HG02642 (cell line): ENCODE measurements at regions not wholly inside any gene's neighbourhood (a gene's known extent, or its start where the extent isn't known, plus 50 kb on each side); places are given as distances from the start of the nearest gene placed in this dataset.
"Not testable (repeated sequence)": the region's sequence is repeated elsewhere in the genome, so short reads cannot be mapped to it uniquely, and the experiment has no call there.

ENCODE experiments used
- ATAC-seq: cut with Tn5 transposase; IDR thresholded peaks from one replicate; pipeline ENCODE4 v1.9.1; 2021; ENCODE audit warnings: mild to moderate bottlenecking; ENCODE audit not compliant: unreplicated experiment, poor library complexity

- no peak for ATAC-seq
Measured at GRCh38 chr4:72805284-72805683, 236.3 kb upstream of the ADAMTS3 start.

- ATAC-seq: no peak
Measured at GRCh38 chr4:72797486-72797885, 228.5 kb upstream of the ADAMTS3 start.

DNA sequence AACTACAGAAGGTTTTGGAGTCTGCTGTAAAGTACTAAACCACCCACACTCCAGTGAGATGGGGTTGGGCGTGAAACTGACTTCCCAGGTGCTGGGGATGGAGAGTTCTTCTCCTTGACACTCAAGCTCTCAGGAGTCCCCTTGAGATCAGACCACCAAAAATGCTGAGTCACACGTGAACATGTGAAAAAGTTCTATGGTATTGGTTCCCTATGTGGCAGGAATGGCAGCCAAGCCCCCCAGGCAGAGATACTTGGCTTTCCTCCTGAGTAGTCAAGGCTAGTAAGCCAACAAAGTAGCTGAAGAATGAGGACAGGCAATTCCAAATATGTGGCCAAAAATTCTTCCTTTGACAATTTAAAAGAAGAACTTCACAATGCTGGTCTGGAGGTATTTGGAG lies 222.0 kb upstream of the ADAMTS3 start:
- ATAC-seq: no peak

DNA sequence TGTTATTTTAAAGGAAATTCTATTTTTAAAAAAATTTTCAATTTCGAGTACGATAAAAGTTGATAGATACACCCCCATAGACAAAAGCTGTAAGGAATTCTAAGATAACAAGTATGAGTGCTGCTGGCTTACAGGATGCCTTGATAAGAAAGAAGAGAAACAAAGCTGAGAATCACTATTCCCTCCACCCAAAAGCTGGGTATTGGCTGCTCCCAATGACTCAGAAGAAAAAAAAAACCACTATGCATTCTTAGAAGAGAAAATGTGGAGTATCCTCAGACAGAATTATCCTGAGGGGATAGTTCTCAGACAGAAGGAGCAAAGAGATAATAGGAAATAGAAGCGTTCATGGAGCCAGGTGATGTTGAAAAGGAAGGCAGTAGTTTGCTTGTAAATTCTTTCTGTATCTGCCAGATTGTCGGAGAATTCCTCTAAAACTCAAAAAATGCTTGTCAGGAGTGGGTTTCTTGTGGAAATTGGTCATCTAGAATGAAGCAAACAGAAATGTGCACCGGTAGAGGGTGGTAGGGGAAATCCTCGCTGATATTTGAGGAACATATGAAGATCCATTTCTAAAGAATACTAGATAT lies 217.5 kb upstream of the ADAMTS3 start:
- ATAC-seq: no peak

DNA sequence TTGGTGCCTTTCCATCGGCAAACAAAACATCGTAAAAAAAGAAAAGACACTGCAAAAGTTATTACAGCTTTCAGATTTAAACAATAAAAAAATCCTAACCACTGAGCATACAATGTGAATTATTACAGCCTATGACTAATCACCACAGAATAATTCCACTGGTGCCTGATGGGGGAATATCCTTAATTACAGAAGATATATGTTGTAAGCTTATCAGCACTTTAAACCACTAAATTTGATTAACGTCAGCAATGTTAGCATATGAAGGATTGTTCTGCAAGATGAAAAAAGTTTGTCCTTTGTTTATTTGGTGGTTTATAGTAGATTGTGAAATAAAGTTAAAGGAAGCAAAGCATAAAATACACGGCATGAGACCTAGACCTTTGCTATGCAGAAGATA lies 210.2 kb upstream of the ADAMTS3 start:
- ATAC-seq: no peak

- ATAC-seq: no peak
Measured at GRCh38 chr4:72777436-72777835, 208.4 kb upstream of the ADAMTS3 start.

DNA sequence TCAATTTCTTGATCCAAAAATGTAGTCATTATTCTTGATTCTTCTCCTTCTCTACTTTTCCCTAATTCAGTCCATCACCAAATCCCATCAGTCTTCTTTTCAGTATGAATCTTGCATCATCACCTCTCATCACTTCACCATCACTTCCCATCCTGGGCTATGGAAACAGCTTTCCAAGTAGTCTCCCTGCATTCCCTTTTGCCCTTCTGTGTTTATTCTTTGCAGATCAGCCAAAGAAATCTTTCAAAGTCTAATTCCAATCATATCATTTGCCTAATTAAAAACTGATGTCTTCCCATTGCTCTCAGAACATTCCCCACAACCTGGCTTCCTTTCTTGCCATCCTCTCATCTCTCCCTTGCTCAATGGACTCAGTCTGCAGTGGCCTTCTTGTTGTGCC lies 201.7 kb upstream of the ADAMTS3 start:
- ATAC-seq: no peak

DNA sequence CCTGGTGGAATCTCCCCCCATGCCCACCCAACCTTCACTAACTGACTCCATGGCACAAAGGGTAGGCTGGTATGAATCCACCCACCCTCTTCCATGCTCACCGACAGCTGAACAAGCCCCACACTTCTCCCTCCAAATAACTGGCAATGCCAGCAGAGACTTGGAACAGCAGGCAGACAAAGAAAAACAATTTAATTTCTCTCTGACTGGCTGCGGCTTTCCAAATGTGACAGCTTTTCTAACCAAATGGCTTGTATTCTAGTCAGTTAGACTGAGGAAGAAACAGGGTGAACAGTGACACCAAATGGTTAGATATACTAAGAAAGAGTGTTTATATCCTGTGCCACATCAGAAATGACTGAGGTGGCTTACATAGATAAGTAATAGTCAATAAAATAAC lies 199.3 kb upstream of the ADAMTS3 start:
- no peak for ATAC-seq

DNA sequence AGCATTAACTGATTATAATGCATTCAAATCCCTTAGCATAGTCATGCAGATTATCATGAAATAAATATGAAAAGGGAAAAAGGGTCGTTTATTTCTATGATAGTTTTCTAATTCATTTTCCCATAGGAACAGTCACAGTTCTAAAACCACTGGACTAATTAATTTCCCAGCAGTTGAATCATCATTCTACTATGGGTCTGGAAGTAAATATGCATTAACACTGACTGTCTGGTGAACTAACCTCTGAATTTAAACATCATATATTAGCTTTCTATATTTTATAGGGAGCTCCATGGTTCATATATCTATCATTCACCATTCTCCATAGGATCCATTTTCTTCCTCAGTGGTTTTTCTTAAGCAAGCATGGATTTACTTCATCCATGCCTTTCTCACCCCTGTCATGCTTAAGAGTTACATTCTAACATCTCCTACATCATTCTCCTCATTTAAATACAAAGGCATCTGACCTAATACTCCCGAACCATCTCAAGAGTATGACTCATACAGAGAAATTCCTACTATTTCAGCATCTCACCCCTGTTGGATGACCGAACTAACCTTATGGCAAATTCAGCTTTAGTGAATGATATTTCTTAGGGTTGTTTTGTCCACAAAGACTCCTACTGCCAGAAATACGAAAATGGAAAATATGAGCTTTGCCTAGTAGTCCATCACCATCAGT lies 198.7 kb upstream of the ADAMTS3 start:
- no peak for ATAC-seq

GRCh38 chr4:72765788-72766187 lies 196.8 kb upstream of the ADAMTS3 start:
- ATAC-seq: not testable (repeated sequence)

GRCh38 chr4:72761368-72762038 lies 192.5 kb upstream of the ADAMTS3 start:
- no peak for ATAC-seq

DNA sequence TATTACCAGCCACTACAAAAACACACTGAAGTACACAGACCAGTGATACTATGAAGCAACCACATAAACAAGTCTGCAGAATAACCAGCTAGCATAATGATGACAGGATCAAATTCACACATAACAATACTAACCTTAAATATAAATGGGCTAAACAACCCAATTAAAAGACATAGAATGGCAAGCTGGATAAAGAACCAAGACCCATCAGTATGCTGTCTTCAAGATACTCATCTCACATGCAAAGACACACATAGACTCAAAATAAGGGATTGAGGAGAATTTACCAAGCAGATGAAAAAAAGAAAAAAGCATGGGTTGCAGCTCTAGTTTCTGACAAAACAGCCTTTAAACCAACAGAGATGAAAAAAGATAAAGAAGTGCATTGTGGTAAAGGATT lies 184.4 kb upstream of the ADAMTS3 start:
- not testable (repeated sequence) for ATAC-seq

- no peak for ATAC-seq
Measured at GRCh38 chr4:72744103-72744725, 175.2 kb upstream of the ADAMTS3 start.

DNA sequence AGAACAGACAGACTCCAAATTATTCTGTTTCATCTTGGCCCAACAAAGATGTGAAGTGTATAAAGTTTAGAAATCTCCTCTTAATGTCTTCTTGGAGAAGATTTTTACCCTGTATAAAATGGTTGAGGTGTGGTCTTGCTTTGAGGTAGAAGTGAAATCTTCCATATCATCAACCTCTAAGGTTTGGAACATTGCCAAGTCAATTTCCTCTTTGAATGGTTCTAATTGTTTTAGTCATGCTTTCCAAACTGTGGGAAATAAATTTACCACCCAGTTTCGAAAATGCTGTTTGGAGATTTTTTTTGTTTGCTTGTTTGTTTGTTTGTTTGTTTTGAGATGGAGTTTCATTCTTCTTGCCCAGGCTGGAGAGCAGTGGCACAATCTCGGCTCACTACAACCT lies 174.1 kb upstream of the ADAMTS3 start:
- ATAC-seq: no peak

DNA sequence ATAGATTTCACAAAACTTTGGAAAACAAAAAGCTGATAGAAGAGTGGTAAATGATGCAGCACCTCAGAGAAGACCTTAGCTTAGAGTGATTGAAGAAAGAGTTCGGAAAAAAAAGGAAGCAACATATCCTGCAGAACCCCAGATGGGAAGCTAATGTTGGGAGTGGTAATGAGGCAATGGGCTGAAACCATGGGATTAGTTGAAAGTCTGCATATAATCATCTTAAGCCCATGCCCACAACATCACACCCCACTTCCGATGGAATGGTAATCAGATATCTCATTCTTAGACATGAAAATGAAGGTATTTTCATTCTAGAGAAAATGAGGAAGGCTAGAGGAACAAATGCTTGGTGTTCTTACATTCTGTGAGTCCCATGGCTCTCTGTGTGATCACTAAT lies 146.3 kb upstream of the ADAMTS3 start:
- no peak for ATAC-seq

- ATAC-seq: no peak
Measured at GRCh38 chr4:72714482-72715279, 145.7 kb upstream of the ADAMTS3 start.

DNA sequence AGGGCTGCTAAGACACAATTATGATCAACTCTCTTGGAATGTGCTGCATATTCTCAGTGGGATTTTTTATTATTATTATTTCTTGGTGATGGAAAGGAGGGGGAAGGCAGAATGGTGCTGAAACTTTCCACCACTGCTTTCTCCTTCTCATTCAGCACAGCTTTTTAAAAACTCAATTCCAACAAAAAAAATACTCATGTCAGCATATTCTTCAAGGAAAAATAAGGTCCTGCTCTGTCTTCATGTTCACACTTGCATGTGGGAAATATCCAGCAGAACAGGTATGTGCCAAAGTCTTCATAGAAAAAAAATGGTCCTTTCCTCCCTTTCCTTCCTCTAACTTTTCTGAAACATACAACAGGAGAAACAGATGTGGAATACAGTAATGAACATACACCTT lies 144.0 kb upstream of the ADAMTS3 start:
- ATAC-seq: no peak

DNA sequence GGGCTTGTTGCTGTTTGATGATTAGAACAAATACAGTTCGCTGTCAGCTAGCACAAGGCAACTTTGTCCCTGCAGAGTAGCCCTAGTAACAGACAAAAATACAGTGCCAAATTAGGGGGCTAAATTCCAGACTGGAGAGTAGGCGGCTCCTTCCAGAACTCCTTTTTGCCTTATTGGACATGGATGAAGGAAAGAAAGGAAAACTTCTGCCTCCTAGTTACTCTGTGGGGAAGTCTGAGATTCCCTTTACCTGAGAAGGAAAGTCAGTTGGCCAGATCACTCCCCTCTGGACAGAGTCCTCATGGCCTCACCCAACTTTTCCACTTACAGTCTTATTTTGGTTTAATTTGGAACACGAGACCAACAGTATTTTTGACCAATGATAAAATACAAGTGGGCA lies 140.5 kb upstream of the ADAMTS3 start:
- no peak for ATAC-seq

- no peak for ATAC-seq
Measured at GRCh38 chr4:72706684-72707083, 137.7 kb upstream of the ADAMTS3 start.

DNA sequence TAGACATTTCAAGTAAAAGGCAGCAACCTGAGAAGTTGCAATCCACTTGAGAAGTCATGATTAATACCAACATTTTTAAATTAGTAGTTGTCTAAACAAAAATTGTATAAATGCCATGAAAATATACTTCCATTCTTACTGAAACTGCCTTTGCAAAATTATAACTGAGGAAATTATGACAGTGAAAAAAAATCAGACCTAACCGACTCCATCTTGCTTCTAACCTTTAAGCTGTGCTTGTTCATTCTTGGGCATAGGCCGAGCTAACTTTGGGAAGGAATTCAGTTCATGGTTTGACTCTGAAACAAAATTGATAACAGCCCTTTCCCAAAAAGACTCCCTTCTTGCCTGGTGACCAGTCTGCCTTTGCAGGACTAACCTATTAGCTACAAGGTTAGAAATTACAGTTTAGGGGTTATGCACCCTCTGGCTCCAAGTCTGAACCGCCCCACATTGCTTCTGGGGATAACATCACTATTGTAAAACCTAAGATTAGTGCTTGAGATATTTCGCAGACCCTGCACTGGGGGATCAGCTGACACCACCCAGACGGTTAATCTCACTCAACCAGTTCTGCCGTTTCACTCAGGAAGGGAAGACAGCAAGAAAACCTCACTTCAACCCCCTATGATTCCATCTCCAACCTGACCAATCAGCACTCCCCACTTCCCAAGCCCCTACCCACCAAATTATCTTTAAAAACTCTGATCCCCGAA lies 136.1 kb upstream of the ADAMTS3 start:
- not testable (repeated sequence) for ATAC-seq
